ENCODE measurements at regions not wholly inside any gene's neighbourhood (a gene's known extent, or its start where the extent isn't known, plus 50 kb on each side); places are given as distances from the start of the nearest gene placed in this dataset.
"Not testable (repeated sequence)": the region's sequence is repeated elsewhere in the genome, so short reads cannot be mapped to it uniquely, and the experiment has no call there.

- Mint-ChIP-seq H3K4me1 (no peaks in the 10 kb centered on the region), H3K27me3 (ENCODE audit: low read depth in 3 of 3) (no peaks in the 10 kb centered on the region), H3K27ac (no peak overlapping the region), H3K9me3 (peaks cover 0 to 5% (median 2%) of the 10 kb centered on the region in 6 donors), H3K4me3 (no peak overlapping the region), H3K36me3 (no peaks in the 10 kb centered on the region)
- DNase-seq, result no peak
Observed at GRCh38 chr5:99445805-99446204, 517.0 kb upstream of the CHD1 start.

- no peaks in the 10 kb centered on the region for H3K27me3 Mint-ChIP-seq (ENCODE audit: low read depth in 3 of 3)
- H3K9me3 Mint-ChIP-seq, result peaks cover 0 to 9% (median 2%) of the 10 kb centered on the region in 6 donors
- H3K27ac Mint-ChIP-seq, result no peak overlapping the region
Observed at GRCh38 chr5:99441235-99441634, 512.4 kb upstream of the CHD1 start.

GRCh38 chr5:99438619-99439018 lies 509.8 kb upstream of the CHD1 start:
- DNase-seq, result no peak
- Mint-ChIP-seq H3K9me3 (peaks cover 0 to 9% (median 2%) of the 10 kb centered on the region in 6 donors), H3K27ac (no peak overlapping the region), H3K4me1 (no peaks in the 10 kb centered on the region), H3K4me3 (no peak overlapping the region), H3K36me3 (no peaks in the 10 kb centered on the region), H3K27me3 (ENCODE audit: low read depth in 3 of 3) (no peaks in the 10 kb centered on the region)

More at GRCh38 chr5:99441235-99441634, 512.4 kb upstream of the CHD1 start:
- Mint-ChIP-seq H3K4me3 (no peak overlapping the region), H3K4me1 (no peaks in the 10 kb centered on the region), H3K36me3 (no peaks in the 10 kb centered on the region)
- no peak for DNase-seq

GRCh38 chr5:99437986-99438385 lies 509.2 kb upstream of the CHD1 start:
- DNase-seq, result no peak
- H3K4me1 Mint-ChIP-seq, result no peaks in the 10 kb centered on the region
- no peaks in the 10 kb centered on the region for H3K36me3 Mint-ChIP-seq
- no peaks in the 10 kb centered on the region for H3K27me3 Mint-ChIP-seq (ENCODE audit: low read depth in 3 of 3)
- H3K9me3 Mint-ChIP-seq, result peaks cover 0 to 7% (median 2%) of the 10 kb centered on the region in 6 donors
- H3K4me3 Mint-ChIP-seq, result no peak overlapping the region
- no peak overlapping the region for H3K27ac Mint-ChIP-seq

- H3K9me3 Mint-ChIP-seq; H3K4me1 Mint-ChIP-seq; H3K4me3 Mint-ChIP-seq; H3K36me3 Mint-ChIP-seq; DNase-seq; H3K27ac Mint-ChIP-seq; H3K27me3 Mint-ChIP-seq (ENCODE audit: low read depth in 3 of 3): not testable (repeated sequence)
Observed at GRCh38 chr5:99423396-99423795, 494.6 kb upstream of the CHD1 start.

GRCh38 chr5:99418640-99419039 lies 489.8 kb upstream of the CHD1 start:
- not testable (repeated sequence) for H3K27me3 Mint-ChIP-seq (ENCODE audit: low read depth in 3 of 3); H3K36me3 Mint-ChIP-seq; H3K4me1 Mint-ChIP-seq; H3K4me3 Mint-ChIP-seq; DNase-seq; H3K9me3 Mint-ChIP-seq; H3K27ac Mint-ChIP-seq

GRCh38 chr5:99410386-99410785 lies 481.6 kb upstream of the CHD1 start:
- not testable (repeated sequence) for H3K36me3 Mint-ChIP-seq; H3K9me3 Mint-ChIP-seq; H3K27ac Mint-ChIP-seq; H3K4me1 Mint-ChIP-seq; H3K4me3 Mint-ChIP-seq; H3K27me3 Mint-ChIP-seq (ENCODE audit: low read depth in 3 of 3); DNase-seq

GRCh38 chr5:99404764-99405302 lies 476.0 kb upstream of the CHD1 start:
- H3K27ac Mint-ChIP-seq; H3K4me3 Mint-ChIP-seq; H3K36me3 Mint-ChIP-seq; H3K27me3 Mint-ChIP-seq (ENCODE audit: low read depth in 3 of 3); H3K4me1 Mint-ChIP-seq; H3K9me3 Mint-ChIP-seq; DNase-seq: not testable (repeated sequence)

GRCh38 chr5:99400571-99400970 lies 471.8 kb upstream of the CHD1 start:
- not testable (repeated sequence) for H3K27me3 Mint-ChIP-seq (ENCODE audit: low read depth in 3 of 3); H3K36me3 Mint-ChIP-seq; H3K4me1 Mint-ChIP-seq; DNase-seq; H3K27ac Mint-ChIP-seq; H3K9me3 Mint-ChIP-seq; H3K4me3 Mint-ChIP-seq

- H3K36me3 Mint-ChIP-seq, result peaks cover 0 to 3% (median 0%) of the 10 kb centered on the region in 3 donors
- no peak for DNase-seq
Observed at GRCh38 chr5:99398976-99399375, 470.2 kb upstream of the CHD1 start.

GRCh38 chr5:99386406-99387077 lies 457.7 kb upstream of the CHD1 start:
- Mint-ChIP-seq H3K4me3 (no peak overlapping the region), H3K36me3 (no peaks in the 10 kb centered on the region)

More at GRCh38 chr5:99398976-99399375, 470.2 kb upstream of the CHD1 start:
- Mint-ChIP-seq H3K27me3 (ENCODE audit: low read depth in 3 of 3) (no peaks in the 10 kb centered on the region), H3K4me1 (no peaks in the 10 kb centered on the region), H3K27ac (no peak overlapping the region), H3K9me3 (peaks cover 1 to 17% (median 6%) of the 10 kb centered on the region in 6 donors), H3K4me3 (no peak overlapping the region)

GRCh38 chr5:99379187-99379586 lies 450.4 kb upstream of the CHD1 start:
- H3K27ac Mint-ChIP-seq, result no peak overlapping the region
- no peak for DNase-seq
- H3K9me3 Mint-ChIP-seq, result peaks cover 4 to 33% (median 15%) of the 10 kb centered on the region in 6 donors
- H3K4me3 Mint-ChIP-seq, result no peak overlapping the region
- no peaks in the 10 kb centered on the region for H3K36me3 Mint-ChIP-seq
- H3K27me3 Mint-ChIP-seq (ENCODE audit: low read depth in 3 of 3), result peaks cover 0 to 2% (median 0%) of the 10 kb centered on the region in 3 donors
- no peaks in the 10 kb centered on the region for H3K4me1 Mint-ChIP-seq

More at GRCh38 chr5:99386406-99387077, 457.7 kb upstream of the CHD1 start:
- H3K9me3 Mint-ChIP-seq, result peaks cover 2 to 25% (median 9%) of the 10 kb centered on the region in 6 donors
- H3K27ac Mint-ChIP-seq, result no peak overlapping the region
- H3K27me3 Mint-ChIP-seq (ENCODE audit: low read depth in 3 of 3), result peaks cover 0 to 2% (median 2%) of the 10 kb centered on the region in 3 donors
- no peaks in the 10 kb centered on the region for H3K4me1 Mint-ChIP-seq
- no peak for DNase-seq

GRCh38 chr5:99378443-99378842 lies 449.6 kb upstream of the CHD1 start:
- Mint-ChIP-seq H3K4me3 (no peak overlapping the region), H3K27ac (no peak overlapping the region), H3K36me3 (no peaks in the 10 kb centered on the region), H3K27me3 (ENCODE audit: low read depth in 3 of 3) (peaks cover 0 to 2% (median 0%) of the 10 kb centered on the region in 3 donors), H3K4me1 (no peaks in the 10 kb centered on the region), H3K9me3 (peaks cover 4 to 29% (median 12%) of the 10 kb centered on the region in 6 donors)
- no peak for DNase-seq

- H3K27me3 Mint-ChIP-seq (ENCODE audit: low read depth in 3 of 3), result peaks cover 0 to 2% (median 0%) of the 10 kb centered on the region in 3 donors
- H3K4me1 Mint-ChIP-seq, result no peaks in the 10 kb centered on the region
- no peak overlapping the region for H3K27ac Mint-ChIP-seq
- H3K9me3 Mint-ChIP-seq, result peaks cover 0 to 7% (median 2%) of the 10 kb centered on the region in 6 donors
- DNase-seq, result no peak
- no peaks in the 10 kb centered on the region for H3K36me3 Mint-ChIP-seq
- no peak overlapping the region for H3K4me3 Mint-ChIP-seq
Observed at GRCh38 chr5:99369797-99370593, 441.2 kb upstream of the CHD1 start.

Measured in immature natural killer cell (primary cell).